Bronchial epithelial cell (primary cell): ENCODE measurements at regions not wholly inside any gene's neighbourhood (a gene's known extent, or its start where the extent isn't known, plus 50 kb on each side); places are given as distances from the start of the nearest gene placed in this dataset.

ENCODE experiments used
- DNase-seq: peaks from one replicate; pipeline ENCODE4 v3.0.0-alpha.2; 2010; ENCODE audit warnings: low read depth
- FAIRE-seq: peaks from 2 replicates; lab custom pipeline; 2011; peaks lifted over from hg19 to GRCh38; lab: Jason Lieb, UNC
- H3K27me3 ChIP-seq: 2 replicates; pipeline ENCODE4 v1.5.1; 2011; ENCODE audit warnings: low read length; ENCODE audit not compliant: control insufficient read depth, insufficient read depth
- H3K36me3 ChIP-seq: 2 replicates; pipeline ENCODE4 v1.5.1; 2011; ENCODE audit warnings: low read length; ENCODE audit not compliant: control insufficient read depth, insufficient read depth
- H3K4me3 ChIP-seq: 2 replicates; pipeline ENCODE4 v1.5.1; 2011; ENCODE audit warnings: mild to moderate bottlenecking, low read depth, low read length, control low read depth
- CTCF ChIP-seq: IDR thresholded peaks from 2 replicates; pipeline ENCODE4 v1.5.1; 2011; ENCODE audit warnings: mild to moderate bottlenecking, moderate library complexity, low read length, control low read depth, inconsistent platforms; ENCODE audit not compliant: insufficient read depth, severe bottlenecking

GRCh38 chrX:109939498-109939897 is 63.4 kb upstream of the TMEM164 start:
- no peak for FAIRE-seq
- H3K4me3 ChIP-seq, result no peak overlapping the region
- no peaks in the 10 kb centered on the region for H3K27me3 ChIP-seq
- no peaks in the 10 kb centered on the region for H3K36me3 ChIP-seq
- DNase-seq, result no peak
- TF ChIP-seq CTCF, result no peak

- DNase-seq (no peak), FAIRE-seq (peak; percentile 58)
- H3K27me3 ChIP-seq, result no peaks in the 10 kb centered on the region
- no peaks in the 10 kb centered on the region for H3K36me3 ChIP-seq
- TF ChIP-seq CTCF, result no peak
- no peak overlapping the region for H3K4me3 ChIP-seq
These were observed 62.5 kb upstream of the TMEM164 start for GRCh38 chrX:109940411-109940810.

DNA sequence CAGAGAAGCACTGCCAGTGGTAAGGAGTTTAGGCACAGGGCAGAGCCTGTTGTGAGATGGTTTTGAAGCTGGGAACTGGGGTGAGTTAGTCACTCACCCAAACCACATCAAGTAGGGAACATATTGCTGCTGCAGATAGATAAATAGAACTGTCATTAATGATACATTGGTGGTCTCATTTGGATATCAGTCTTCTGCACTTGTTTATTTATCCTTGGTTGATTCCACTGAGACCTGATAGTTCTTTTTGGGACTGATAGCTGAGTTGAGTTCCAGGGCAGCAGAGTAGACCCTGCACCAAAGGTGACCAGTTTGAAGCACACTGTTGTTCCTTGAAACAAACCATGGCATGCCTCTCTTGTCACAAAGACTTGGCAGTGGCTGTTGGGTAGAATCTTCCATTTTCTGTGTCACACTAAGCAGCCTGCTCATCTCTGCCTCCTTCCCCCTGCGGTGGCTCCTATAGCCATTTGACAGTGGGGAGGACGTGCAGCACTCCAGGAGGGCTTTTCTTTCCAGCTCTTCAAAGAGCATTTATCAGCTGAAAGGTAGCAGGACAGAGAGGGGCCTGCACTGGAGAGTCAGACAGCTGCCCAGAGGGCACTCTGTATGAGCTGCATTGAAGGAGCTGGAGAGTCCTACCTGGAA is 59.7 kb upstream of the TMEM164 start:
- no peak for DNase-seq
- Histone ChIP-seq H3K27me3 (no peaks in the 10 kb centered on the region), H3K4me3 (no peak overlapping the region), H3K36me3 (no peaks in the 10 kb centered on the region)
- no peak for TF ChIP-seq CTCF
- FAIRE-seq, result no peak

DNA sequence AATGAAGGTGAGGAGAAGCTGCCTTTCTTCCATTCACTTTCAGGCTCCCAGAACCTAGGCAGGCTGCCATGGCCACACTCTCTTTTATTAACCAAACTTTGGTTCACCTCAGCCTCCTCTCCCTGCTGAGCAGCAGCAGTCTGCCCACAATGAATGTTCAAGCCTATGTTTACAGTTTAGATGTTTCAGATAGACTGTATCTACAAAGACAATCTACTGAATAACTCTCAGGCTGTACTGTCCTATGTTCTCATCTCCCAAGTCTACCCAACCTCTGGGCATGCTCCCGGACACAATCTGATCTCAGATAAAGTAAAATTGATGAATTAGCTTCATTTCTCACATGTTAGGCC is 59.2 kb upstream of the TMEM164 start:
- no peak overlapping the region for H3K4me3 ChIP-seq
- no peak for FAIRE-seq
- no peaks in the 10 kb centered on the region for H3K27me3 ChIP-seq
- no peak for DNase-seq
- TF ChIP-seq CTCF, result no peak
- H3K36me3 ChIP-seq, result no peaks in the 10 kb centered on the region

GRCh38 chrX:109952050-109952449 is 50.9 kb upstream of the TMEM164 start:
- H3K27me3 ChIP-seq, result no peaks in the 10 kb centered on the region
- FAIRE-seq, result no peak
- DNase-seq, result peak; percentile 13
- TF ChIP-seq CTCF, result no peak
- no peaks in the 10 kb centered on the region for H3K36me3 ChIP-seq
- no peak overlapping the region for H3K4me3 ChIP-seq
